ENCODE measurements at regions not wholly inside any gene's neighbourhood (a gene's known extent, or its start where the extent isn't known, plus 50 kb on each side); places are given as distances from the start of the nearest gene placed in this dataset.
"Not testable (repeated sequence)": the region's sequence is repeated elsewhere in the genome, so short reads cannot be mapped to it uniquely, and the experiment has no call there.

- Histone ChIP-seq H3K4me1 (ENCODE audit: control insufficient read depth, insufficient read depth, low read length) (no peaks in the 10 kb centered on the region), H3K27ac (ENCODE audit: low read depth, low read length) (no peak overlapping the region), H3K36me3 (ENCODE audit: control insufficient read depth, insufficient read depth, low read length) (no peaks in the 10 kb centered on the region), H3K9me3 (ENCODE audit: control insufficient read depth, insufficient read depth, low read length) (no peaks in the 10 kb centered on the region), H3K4me3 (ENCODE audit: low read depth, low read length) (no peak overlapping the region), H3K27me3 (ENCODE audit: control insufficient read depth, insufficient read depth, low read length) (no peaks in the 10 kb centered on the region)
- WGBS (ENCODE audit: insufficient coverage) = 88% methylated on average over 3 of the region's 4 CpGs
- no peak for DNase-seq (ENCODE audit: low read depth in 4 of 6, low spot score in 6 of 6)
These were observed 106.4 kb upstream of the UGP2 start for GRCh38 chr2:63735263-63735662.

DNA sequence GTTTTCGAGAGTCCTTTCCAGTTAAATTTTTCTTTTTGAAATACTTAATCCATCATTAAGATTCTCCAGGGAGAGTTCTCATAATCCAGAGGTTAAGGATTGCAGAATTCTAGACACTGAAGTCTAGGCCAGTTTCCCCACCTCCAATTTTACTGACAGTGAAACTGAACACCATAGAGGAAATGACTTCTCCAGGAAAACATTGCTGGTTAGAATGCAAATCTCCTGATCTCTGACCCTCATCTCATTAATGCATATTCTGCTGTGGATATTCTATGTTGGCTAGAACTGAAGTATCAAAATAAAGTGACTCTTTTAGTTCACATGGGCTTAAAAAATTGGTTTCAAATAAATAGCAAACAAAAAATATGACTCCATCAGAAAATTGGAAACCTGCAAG, 105.8 kb upstream of the UGP2 start:
- H3K4me3 ChIP-seq (ENCODE audit: low read depth, low read length) = no peak overlapping the region
- H3K4me1 ChIP-seq (ENCODE audit: control insufficient read depth, insufficient read depth, low read length) = no peaks in the 10 kb centered on the region
- DNase-seq (ENCODE audit: low read depth in 4 of 6, low spot score in 6 of 6) = no peak
- H3K27ac ChIP-seq (ENCODE audit: low read depth, low read length) = no peak overlapping the region
- H3K9me3 ChIP-seq (ENCODE audit: control insufficient read depth, insufficient read depth, low read length) = no peaks in the 10 kb centered on the region
- no peaks in the 10 kb centered on the region for H3K36me3 ChIP-seq (ENCODE audit: control insufficient read depth, insufficient read depth, low read length)
- no peaks in the 10 kb centered on the region for H3K27me3 ChIP-seq (ENCODE audit: control insufficient read depth, insufficient read depth, low read length)
- no CpG with 5 or more reads among the region's 1 CpG for WGBS (ENCODE audit: insufficient coverage)

GRCh38 chr2:63736354-63736753, 105.3 kb upstream of the UGP2 start:
- DNase-seq (ENCODE audit: low read depth in 4 of 6, low spot score in 6 of 6) = no peak
- H3K4me3 ChIP-seq (ENCODE audit: low read depth, low read length) = no peak overlapping the region
- no peak overlapping the region for H3K27ac ChIP-seq (ENCODE audit: low read depth, low read length)
- no peaks in the 10 kb centered on the region for H3K27me3 ChIP-seq (ENCODE audit: control insufficient read depth, insufficient read depth, low read length)
- H3K9me3 ChIP-seq (ENCODE audit: control insufficient read depth, insufficient read depth, low read length) = no peaks in the 10 kb centered on the region
- H3K36me3 ChIP-seq (ENCODE audit: control insufficient read depth, insufficient read depth, low read length) = no peaks in the 10 kb centered on the region
- H3K4me1 ChIP-seq (ENCODE audit: control insufficient read depth, insufficient read depth, low read length) = no peaks in the 10 kb centered on the region

DNA sequence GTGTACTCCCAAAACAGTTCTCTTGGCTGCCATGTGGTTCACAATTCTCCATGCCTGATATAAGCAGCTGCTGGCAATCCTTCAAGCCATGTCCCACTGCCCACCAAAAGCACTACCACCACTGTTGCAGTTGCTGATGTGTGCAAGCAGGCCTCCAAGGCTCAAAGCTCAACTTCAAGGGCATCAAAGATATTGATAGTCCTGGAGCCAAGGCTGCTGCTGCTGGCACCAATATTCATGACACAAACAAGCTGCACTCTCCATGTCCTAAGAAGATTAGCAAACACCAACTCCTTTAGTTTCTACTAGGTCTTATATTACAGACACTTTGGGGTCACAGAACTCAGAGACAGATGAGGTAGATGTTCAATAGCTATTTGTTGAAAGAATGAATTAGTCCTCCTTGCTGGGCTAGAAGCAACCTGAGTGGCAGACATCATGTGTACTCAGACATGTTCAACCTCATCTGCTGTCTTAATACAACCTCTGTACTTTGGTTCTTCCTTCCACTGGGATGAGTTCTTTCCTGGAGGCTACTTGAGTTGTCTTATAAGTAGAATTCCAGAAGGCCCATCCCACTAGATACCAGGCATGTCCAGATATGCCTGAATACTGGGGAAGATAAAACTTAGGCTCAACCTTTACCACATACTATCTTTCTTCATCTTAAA, 104.5 kb upstream of the UGP2 start:
- H3K27ac ChIP-seq (ENCODE audit: low read depth, low read length) = no peak overlapping the region
- H3K4me1 ChIP-seq (ENCODE audit: control insufficient read depth, insufficient read depth, low read length) = no peaks in the 10 kb centered on the region
- H3K27me3 ChIP-seq (ENCODE audit: control insufficient read depth, insufficient read depth, low read length) = no peaks in the 10 kb centered on the region
- DNase-seq (ENCODE audit: low read depth in 4 of 6, low spot score in 6 of 6) = no peak
- no peaks in the 10 kb centered on the region for H3K36me3 ChIP-seq (ENCODE audit: control insufficient read depth, insufficient read depth, low read length)
- H3K9me3 ChIP-seq (ENCODE audit: control insufficient read depth, insufficient read depth, low read length) = no peaks in the 10 kb centered on the region
- H3K4me3 ChIP-seq (ENCODE audit: low read depth, low read length) = no peak overlapping the region

DNA sequence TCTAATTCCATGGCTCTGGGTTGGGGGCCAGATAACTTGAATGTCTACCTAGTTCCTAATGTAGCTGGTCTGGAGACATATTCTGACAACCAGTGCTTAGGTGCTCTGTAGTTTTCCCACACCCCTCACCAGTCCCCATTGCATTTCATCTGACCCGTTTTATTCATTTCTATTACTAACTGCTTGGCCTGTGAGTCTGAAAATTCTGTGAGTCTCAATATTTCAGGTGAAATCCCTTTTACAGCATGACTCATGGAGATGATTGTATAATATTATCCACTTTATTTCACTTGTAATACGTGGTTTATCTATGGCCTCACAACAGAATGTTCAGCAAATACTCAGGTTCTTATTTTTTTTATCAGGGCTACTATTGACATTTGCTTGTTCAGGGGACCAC, 103.7 kb upstream of the UGP2 start:
- no peak for DNase-seq (ENCODE audit: low read depth in 4 of 6, low spot score in 6 of 6)
- Histone ChIP-seq H3K4me1 (ENCODE audit: control insufficient read depth, insufficient read depth, low read length) (no peaks in the 10 kb centered on the region), H3K4me3 (ENCODE audit: low read depth, low read length) (no peak overlapping the region), H3K27me3 (ENCODE audit: control insufficient read depth, insufficient read depth, low read length) (no peaks in the 10 kb centered on the region), H3K27ac (ENCODE audit: low read depth, low read length) (no peak overlapping the region), H3K36me3 (ENCODE audit: control insufficient read depth, insufficient read depth, low read length) (no peaks in the 10 kb centered on the region), H3K9me3 (ENCODE audit: control insufficient read depth, insufficient read depth, low read length) (no peaks in the 10 kb centered on the region)
- no CpG with 5 or more reads among the region's 2 CpGs for WGBS (ENCODE audit: insufficient coverage)

DNA sequence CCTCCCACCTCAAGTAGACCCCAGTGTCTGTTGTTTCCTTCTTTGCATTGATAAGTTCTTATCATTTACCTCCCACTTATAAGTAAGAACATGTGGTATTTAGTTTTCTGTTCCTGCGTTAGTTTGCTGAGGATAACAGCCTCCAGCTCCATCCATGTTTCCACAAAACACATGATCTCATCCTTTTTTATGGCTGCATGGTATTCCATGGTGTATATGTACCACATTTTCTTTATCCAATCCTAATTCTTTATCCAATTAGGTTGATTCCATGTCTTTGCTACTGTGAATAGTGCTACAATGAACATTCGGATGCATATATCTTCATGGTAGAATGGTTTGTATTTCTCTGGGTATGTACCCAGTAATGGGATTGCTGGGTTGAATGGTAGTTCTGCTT, 102.5 kb upstream of the UGP2 start:
- WGBS (ENCODE audit: insufficient coverage) = no CpG with 5 or more reads among the region's 2 CpGs
- DNase-seq (ENCODE audit: low read depth in 4 of 6, low spot score in 6 of 6); H3K9me3 ChIP-seq (ENCODE audit: control insufficient read depth, insufficient read depth, low read length); H3K4me3 ChIP-seq (ENCODE audit: low read depth, low read length); H3K4me1 ChIP-seq (ENCODE audit: control insufficient read depth, insufficient read depth, low read length); H3K27ac ChIP-seq (ENCODE audit: low read depth, low read length); H3K36me3 ChIP-seq (ENCODE audit: control insufficient read depth, insufficient read depth, low read length); H3K27me3 ChIP-seq (ENCODE audit: control insufficient read depth, insufficient read depth, low read length): not testable (repeated sequence)

- no peak overlapping the region for H3K27ac ChIP-seq (ENCODE audit: low read depth, low read length)
- DNase-seq (ENCODE audit: low read depth in 4 of 6, low spot score in 6 of 6) = no peak
- no peaks in the 10 kb centered on the region for H3K4me1 ChIP-seq (ENCODE audit: control insufficient read depth, insufficient read depth, low read length)
- no peaks in the 10 kb centered on the region for H3K36me3 ChIP-seq (ENCODE audit: control insufficient read depth, insufficient read depth, low read length)
- no peaks in the 10 kb centered on the region for H3K9me3 ChIP-seq (ENCODE audit: control insufficient read depth, insufficient read depth, low read length)
- H3K27me3 ChIP-seq (ENCODE audit: control insufficient read depth, insufficient read depth, low read length) = no peaks in the 10 kb centered on the region
- H3K4me3 ChIP-seq (ENCODE audit: low read depth, low read length) = no peak overlapping the region
These were observed 101.7 kb upstream of the UGP2 start for GRCh38 chr2:63740020-63740419.

DNA sequence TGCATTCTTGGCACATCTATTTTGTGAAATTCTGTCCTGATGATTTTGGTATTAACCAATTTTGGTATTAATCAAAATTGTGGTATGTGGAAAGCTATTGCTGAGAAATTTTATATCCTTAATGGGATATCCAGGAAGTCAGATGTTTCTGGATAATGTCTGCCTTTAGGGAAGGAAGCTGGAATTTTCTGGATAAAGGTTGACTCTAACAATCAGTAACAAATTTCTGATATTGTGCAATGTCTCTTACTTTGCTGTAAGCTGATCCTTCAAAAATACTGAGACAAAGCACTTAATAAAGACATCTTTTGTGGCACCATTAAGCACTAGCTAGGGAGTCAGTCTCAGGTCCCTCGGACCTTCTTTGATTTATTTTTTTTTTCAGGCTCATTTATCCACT, 100.8 kb upstream of the UGP2 start:
- no CpG with 5 or more reads among the region's 1 CpG for WGBS (ENCODE audit: insufficient coverage)
- no peak overlapping the region for H3K27ac ChIP-seq (ENCODE audit: low read depth, low read length)
- H3K9me3 ChIP-seq (ENCODE audit: control insufficient read depth, insufficient read depth, low read length) = no peaks in the 10 kb centered on the region
- DNase-seq (ENCODE audit: low read depth in 4 of 6, low spot score in 6 of 6) = no peak
- no peak overlapping the region for H3K4me3 ChIP-seq (ENCODE audit: low read depth, low read length)
- H3K4me1 ChIP-seq (ENCODE audit: control insufficient read depth, insufficient read depth, low read length) = no peaks in the 10 kb centered on the region
- no peaks in the 10 kb centered on the region for H3K27me3 ChIP-seq (ENCODE audit: control insufficient read depth, insufficient read depth, low read length)
- no peaks in the 10 kb centered on the region for H3K36me3 ChIP-seq (ENCODE audit: control insufficient read depth, insufficient read depth, low read length)

DNA sequence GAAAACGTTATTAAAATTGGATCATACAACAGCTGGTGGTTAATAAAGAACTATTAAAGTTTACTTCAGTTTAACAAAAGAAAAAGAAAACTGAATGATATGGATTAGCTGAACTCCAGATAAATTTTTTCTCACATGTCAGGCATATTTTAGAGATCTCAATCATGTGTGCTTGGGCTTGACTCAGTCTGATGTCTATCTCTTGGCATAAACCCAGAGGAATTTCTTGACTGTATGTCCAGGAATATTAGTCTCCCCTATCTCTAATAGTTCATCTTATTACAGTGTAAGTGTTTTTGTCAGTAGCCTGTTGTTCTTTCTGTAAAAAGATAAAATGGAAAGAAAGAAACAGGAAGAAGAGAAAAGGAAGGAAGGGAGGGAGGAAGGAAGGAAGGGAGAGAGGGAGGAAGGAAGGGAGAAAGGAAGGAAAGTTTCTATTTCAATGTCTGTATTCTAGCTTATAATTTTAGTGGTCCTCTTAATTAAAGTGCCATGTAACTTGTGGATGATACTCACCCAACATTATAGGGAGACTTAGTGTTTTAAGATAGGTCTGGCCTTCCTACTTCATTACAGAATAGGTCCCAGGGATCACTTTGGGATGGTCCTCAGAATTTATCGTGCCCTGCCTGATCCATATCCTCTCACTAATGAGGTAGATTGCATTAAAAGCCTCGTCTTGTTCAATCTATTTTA, 99.7 kb upstream of the UGP2 start:
- Histone ChIP-seq H3K4me3 (ENCODE audit: low read depth, low read length) (no peak overlapping the region), H3K27me3 (ENCODE audit: control insufficient read depth, insufficient read depth, low read length) (no peaks in the 10 kb centered on the region), H3K4me1 (ENCODE audit: control insufficient read depth, insufficient read depth, low read length) (no peaks in the 10 kb centered on the region), H3K9me3 (ENCODE audit: control insufficient read depth, insufficient read depth, low read length) (no peaks in the 10 kb centered on the region), H3K27ac (ENCODE audit: low read depth, low read length) (no peak overlapping the region), H3K36me3 (ENCODE audit: control insufficient read depth, insufficient read depth, low read length) (no peaks in the 10 kb centered on the region)
- no CpG with 5 or more reads among the region's 3 CpGs for WGBS (ENCODE audit: insufficient coverage)
- DNase-seq (ENCODE audit: low read depth in 4 of 6, low spot score in 6 of 6) = no peak

DNA sequence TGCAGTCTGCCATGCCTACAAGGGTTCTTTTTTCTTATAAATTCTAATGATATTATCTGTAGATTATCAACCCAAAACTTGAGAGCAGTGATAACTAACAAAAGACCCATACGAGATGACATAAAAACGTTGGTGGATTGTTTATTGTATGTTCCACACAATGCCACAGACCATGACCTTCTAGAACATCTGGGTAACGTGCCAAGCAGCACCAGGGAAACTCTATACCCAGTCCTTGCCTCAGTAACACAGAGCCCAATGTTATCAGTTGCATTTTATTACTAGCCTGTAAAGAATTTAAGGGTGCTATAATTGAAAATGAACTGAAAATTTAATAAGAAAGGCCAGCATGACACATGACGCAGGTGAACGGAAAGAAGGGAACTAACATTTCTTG, 99.1 kb upstream of the UGP2 start:
- Histone ChIP-seq H3K36me3 (ENCODE audit: control insufficient read depth, insufficient read depth, low read length) (no peaks in the 10 kb centered on the region), H3K27ac (ENCODE audit: low read depth, low read length) (no peak overlapping the region)
- no CpG with 5 or more reads among the region's 5 CpGs for WGBS (ENCODE audit: insufficient coverage)

More for the DNA sequence above, 99.1 kb upstream of the UGP2 start:
- Histone ChIP-seq H3K27me3 (ENCODE audit: control insufficient read depth, insufficient read depth, low read length) (no peaks in the 10 kb centered on the region), H3K9me3 (ENCODE audit: control insufficient read depth, insufficient read depth, low read length) (no peaks in the 10 kb centered on the region), H3K4me3 (ENCODE audit: low read depth, low read length) (no peak overlapping the region), H3K4me1 (ENCODE audit: control insufficient read depth, insufficient read depth, low read length) (no peaks in the 10 kb centered on the region)
- DNase-seq (ENCODE audit: low read depth in 4 of 6, low spot score in 6 of 6) = peak in 1 of 6 donors; percentile 2
